ENCODE measurements at regions not wholly inside any gene's neighbourhood (a gene's known extent, or its start where the extent isn't known, plus 50 kb on each side); places are given as distances from the start of the nearest gene placed in this dataset.
A peak's percentile ranks its signal among the peaks of the same experiment; 100 is the strongest.

DNA sequence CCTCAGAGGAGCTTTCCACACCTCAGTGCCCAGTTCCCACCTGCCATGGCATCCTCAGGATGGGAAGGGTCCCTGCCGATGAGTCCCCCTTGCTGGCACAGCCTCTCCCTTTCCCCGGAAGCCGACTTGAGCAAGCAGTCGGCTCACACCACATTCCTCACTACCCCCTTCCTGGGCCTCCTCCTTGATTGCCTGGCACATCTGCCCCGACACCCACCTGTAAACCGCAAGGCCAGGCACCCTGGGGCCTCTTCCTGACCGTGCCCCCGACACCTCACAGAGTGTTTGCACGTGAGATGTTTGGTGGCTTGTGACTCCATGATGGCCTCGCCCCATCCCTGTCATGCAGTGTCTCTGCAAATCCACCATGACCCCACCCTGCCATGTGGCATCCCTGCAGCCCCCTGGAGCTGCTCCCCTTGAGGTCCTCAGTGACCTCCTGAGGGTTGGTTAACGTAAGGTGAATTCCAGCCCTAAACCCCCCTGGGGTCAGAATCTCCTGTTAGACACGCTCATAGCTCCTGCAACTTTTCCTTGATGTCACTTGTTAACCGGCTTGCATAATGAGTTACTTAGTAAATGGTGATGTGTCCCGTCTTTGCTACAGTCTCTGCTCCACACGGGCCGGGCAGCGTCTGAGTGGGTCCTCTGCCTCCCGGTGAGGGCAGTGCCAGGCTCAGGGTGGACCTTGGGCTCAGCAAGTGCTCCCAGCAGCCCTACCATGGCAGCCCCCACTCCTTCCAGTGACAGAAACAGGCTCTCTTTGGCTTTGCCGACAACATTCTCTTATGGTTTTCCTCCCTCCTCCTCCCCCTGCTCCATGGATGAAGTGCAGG lies 115.9 kb upstream of the FRMD1 start:
- TF ChIP-seq TEAD4 (IDR thresholded peaks at IDR 0.05) (no peak), NFIC (IDR thresholded peaks at IDR 0.05) (no peak), TAF1 (IDR thresholded peaks at IDR 0.05; ENCODE audit: low read depth) (no peak), CREB1 (IDR thresholded peaks at IDR 0.05; ENCODE audit: low read depth) (no peak), RAD21 (IDR thresholded peaks at IDR 0.05; ENCODE audit: low read depth) (no peak), YY1 (IDR thresholded peaks at IDR 0.05; ENCODE audit: low read depth) (no peak), FOXM1 (IDR thresholded peaks at IDR 0.05; ENCODE audit: borderline replicate concordance, low read depth) (no peak), TCF12 (IDR thresholded peaks at IDR 0.05; ENCODE audit: low read depth) (no peak)
- TF ChIP-seq, protein P1, sequence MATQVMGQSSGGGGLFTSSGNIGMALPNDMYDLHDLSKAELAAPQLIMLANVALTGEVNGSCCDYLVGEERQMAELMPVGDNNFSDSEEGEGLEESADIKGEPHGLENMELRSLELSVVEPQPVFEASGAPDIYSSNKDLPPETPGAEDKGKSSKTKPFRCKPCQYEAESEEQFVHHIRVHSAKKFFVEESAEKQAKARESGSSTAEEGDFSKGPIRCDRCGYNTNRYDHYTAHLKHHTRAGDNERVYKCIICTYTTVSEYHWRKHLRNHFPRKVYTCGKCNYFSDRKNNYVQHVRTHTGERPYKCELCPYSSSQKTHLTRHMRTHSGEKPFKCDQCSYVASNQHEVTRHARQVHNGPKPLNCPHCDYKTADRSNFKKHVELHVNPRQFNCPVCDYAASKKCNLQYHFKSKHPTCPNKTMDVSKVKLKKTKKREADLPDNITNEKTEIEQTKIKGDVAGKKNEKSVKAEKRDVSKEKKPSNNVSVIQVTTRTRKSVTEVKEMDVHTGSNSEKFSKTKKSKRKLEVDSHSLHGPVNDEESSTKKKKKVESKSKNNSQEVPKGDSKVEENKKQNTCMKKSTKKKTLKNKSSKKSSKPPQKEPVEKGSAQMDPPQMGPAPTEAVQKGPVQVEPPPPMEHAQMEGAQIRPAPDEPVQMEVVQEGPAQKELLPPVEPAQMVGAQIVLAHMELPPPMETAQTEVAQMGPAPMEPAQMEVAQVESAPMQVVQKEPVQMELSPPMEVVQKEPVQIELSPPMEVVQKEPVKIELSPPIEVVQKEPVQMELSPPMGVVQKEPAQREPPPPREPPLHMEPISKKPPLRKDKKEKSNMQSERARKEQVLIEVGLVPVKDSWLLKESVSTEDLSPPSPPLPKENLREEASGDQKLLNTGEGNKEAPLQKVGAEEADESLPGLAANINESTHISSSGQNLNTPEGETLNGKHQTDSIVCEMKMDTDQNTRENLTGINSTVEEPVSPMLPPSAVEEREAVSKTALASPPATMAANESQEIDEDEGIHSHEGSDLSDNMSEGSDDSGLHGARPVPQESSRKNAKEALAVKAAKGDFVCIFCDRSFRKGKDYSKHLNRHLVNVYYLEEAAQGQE (IDR thresholded peaks at IDR 0.05; ENCODE audit: low read depth): no peak

DNA sequence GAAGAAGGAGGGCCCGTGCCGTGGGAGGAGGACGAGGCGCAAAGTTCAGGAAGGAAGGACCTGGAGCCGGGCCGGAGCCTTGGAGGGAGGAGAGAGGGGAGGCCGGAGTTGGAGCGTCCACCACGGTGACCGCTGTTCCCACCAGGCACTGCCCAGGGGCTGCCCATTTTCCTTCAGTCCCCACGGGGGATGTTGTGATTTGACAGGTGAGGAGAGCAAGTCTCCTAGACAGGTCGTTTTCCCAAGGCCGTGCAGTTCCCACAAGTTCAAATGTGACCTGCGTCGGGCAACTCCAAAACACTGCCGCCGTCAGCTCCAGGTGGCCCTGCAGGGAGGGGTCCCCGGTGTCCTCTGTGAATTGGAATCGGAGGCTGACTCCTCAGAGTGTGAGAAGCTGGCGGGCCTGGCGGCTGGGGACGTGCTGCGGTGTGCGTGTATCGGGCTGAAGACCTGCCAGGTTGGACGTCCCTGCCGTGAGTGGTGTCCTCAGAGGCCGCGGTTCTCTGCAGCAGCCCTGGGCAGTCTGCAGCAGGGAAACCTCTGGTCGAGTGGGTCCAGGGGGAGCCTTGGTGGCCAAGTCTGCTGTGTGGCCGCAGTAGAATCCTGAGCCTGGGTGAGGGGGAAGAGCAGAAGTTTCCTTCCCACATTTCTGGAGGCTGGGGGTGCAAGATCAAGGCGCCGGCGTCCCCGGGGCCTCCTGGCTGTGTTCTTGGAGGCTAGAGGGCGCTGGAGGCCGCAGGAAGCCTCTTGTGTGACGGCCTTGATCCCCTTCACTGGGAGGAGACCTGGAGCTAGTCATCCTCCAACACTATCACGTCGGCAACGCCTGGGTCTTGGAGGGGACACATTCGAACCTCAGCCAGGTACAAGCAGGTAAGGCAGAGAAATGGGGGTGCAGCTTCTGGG lies 115.1 kb upstream of the FRMD1 start:
- peak; percentile 64 for TF ChIP-seq RAD21 (IDR thresholded peaks at IDR 0.05; ENCODE audit: low read depth)
- TF ChIP-seq, protein P2, sequence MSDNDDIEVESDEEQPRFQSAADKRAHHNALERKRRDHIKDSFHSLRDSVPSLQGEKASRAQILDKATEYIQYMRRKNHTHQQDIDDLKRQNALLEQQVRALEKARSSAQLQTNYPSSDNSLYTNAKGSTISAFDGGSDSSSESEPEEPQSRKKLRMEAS (IDR thresholded peaks at IDR 0.05): no peak

DNA sequence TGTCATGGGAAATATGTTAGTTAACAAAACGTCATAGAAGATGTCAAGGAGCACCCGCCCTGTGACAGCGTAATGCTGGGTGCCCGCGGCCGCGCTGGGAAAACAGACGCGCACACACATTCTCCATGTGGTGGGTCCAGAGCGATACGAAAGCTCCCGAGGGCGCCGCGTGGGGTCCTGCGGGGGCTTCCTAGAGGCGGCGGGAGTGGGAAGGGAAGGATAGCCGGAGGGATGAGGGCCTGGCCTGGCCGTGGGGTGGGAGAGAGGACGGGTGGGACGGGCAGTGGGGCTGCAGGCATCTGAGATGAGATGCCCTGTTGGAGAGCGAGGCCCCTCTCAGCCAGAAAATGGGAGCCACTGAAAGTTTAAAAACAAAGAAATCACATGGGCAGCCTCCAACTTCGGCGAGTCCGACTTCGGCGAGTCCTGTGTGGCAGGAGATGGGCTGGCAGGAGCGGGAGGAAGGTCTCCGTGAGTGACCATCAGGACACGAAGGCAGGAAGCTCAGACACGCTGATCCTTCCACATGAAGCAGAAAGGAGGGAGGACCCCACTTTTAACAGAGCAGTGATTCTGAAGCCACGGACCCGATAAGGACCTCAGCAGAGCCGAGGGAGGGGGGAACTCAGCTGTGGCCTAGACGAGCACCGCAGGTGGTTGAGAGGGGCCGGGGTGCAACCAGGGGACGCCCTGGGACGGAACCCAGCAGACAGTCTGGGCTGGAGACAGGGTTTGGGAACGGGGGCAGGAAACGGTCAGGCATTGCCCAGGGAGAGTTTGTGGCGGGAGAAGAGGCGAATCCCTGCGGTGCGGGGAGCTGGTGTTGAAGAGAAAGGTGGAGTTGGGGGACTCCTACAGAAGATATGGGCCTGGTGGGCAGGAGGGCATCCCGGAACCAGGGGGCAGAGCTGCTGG lies 114.1 kb upstream of the FRMD1 start:
- TF ChIP-seq RAD21 (IDR thresholded peaks at IDR 0.05; ENCODE audit: low read depth) (no peak), ZBTB7A (IDR thresholded peaks at IDR 0.05; ENCODE audit: low read depth) (no peak), TAF1 (IDR thresholded peaks at IDR 0.05; ENCODE audit: low read depth) (no peak), FOXM1 (IDR thresholded peaks at IDR 0.05; ENCODE audit: borderline replicate concordance, low read depth) (no peak), TCF12 (IDR thresholded peaks at IDR 0.05; ENCODE audit: low read depth) (no peak), EP300 (IDR thresholded peaks at IDR 0.05; ENCODE audit: borderline replicate concordance) (no peak), TEAD4 (IDR thresholded peaks at IDR 0.05) (no peak), EGR1 (IDR thresholded peaks at IDR 0.05) (no peak), NFIC (IDR thresholded peaks at IDR 0.05) (no peak), CEBPB (IDR thresholded peaks at IDR 0.05) (no peak), YY1 (IDR thresholded peaks at IDR 0.05; ENCODE audit: low read depth) (no peak), CREB1 (IDR thresholded peaks at IDR 0.05; ENCODE audit: low read depth) (no peak)
- TF ChIP-seq, protein P2 (IDR thresholded peaks at IDR 0.05): no peak
- TF ChIP-seq, protein P1 (IDR thresholded peaks at IDR 0.05; ENCODE audit: low read depth): no peak
- TF ChIP-seq, protein P3, sequence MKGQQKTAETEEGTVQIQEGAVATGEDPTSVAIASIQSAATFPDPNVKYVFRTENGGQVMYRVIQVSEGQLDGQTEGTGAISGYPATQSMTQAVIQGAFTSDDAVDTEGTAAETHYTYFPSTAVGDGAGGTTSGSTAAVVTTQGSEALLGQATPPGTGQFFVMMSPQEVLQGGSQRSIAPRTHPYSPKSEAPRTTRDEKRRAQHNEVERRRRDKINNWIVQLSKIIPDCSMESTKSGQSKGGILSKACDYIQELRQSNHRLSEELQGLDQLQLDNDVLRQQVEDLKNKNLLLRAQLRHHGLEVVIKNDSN (IDR thresholded peaks at IDR 0.05): no peak

DNA sequence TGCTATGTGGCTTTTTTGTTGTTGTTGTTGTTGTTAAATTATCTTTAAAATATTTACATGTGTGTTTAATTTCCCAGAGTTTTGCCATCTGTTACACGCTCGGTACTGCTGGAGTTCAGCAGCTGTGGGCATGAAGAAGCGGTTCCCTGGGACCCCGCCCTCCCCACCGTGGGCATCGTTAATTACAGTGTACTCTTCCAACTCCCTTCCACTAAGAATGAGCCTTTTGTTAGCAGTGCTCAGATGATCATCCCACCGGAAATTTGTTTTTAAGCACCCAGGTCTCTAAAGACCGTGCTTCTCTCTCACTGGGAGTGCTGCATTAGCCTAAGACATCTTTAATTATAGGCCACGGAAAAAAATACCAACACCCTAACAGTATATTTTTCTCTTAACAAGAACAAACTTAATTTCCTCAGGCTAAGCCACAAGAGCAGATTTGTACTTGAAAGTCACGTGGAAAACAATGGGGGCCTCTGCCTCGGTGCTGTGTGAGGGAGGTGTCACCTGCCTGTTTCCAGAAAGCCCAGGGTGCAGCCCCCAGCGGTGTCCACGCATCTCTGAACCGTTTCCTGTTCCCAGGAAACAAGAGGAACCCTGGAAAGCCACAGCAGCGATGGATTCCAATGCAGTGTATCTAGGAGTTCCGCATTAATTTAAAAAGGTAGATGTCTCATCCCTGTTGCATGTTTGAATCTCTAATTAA lies 113.3 kb upstream of the FRMD1 start:
- no peak for TF ChIP-seq RAD21 (IDR thresholded peaks at IDR 0.05; ENCODE audit: low read depth)
- no peak for TF ChIP-seq TAF1 (IDR thresholded peaks at IDR 0.05; ENCODE audit: low read depth)
- no peak for TF ChIP-seq TCF12 (IDR thresholded peaks at IDR 0.05; ENCODE audit: low read depth)
- TF ChIP-seq ZBTB7A (IDR thresholded peaks at IDR 0.05; ENCODE audit: low read depth): no peak
- TF ChIP-seq EGR1 (IDR thresholded peaks at IDR 0.05): no peak
- TF ChIP-seq CREB1 (IDR thresholded peaks at IDR 0.05; ENCODE audit: low read depth): no peak
- TF ChIP-seq CEBPB (IDR thresholded peaks at IDR 0.05): no peak
- no peak for TF ChIP-seq TEAD4 (IDR thresholded peaks at IDR 0.05)
- TF ChIP-seq YY1 (IDR thresholded peaks at IDR 0.05; ENCODE audit: low read depth): no peak
- TF ChIP-seq FOXM1 (IDR thresholded peaks at IDR 0.05; ENCODE audit: borderline replicate concordance, low read depth): no peak
- TF ChIP-seq, protein P1 (IDR thresholded peaks at IDR 0.05; ENCODE audit: low read depth): no peak
- TF ChIP-seq, protein P3 (IDR thresholded peaks at IDR 0.05): no peak
- TF ChIP-seq, protein P2 (IDR thresholded peaks at IDR 0.05): no peak

All from Ishikawa (cell line).